Keratinocyte (primary cell): ENCODE measurements at regions not wholly inside any gene's neighbourhood (a gene's known extent, or its start where the extent isn't known, plus 50 kb on each side); places are given as distances from the start of the nearest gene placed in this dataset.

Experiments used
- DNase-seq: peaks from one replicate; pipeline ENCODE4 v3.0.0-alpha.2; 2011; ENCODE audit warnings: low read depth, missing footprints, low spot score
- FAIRE-seq: peaks from 2 replicates; lab custom pipeline; 2011; peaks lifted over from hg19 to GRCh38; lab: Jason Lieb, UNC
- H2AFZ ChIP-seq: 2 replicates; pipeline ENCODE4 v1.6.0; 2012; ENCODE audit warnings: low read length, control low read depth, inconsistent platforms; ENCODE audit not compliant: control insufficient read depth
- H3K27ac ChIP-seq: 2 replicates; pipeline ENCODE4 v1.5.1; 2011; ENCODE audit warnings: low read length; ENCODE audit not compliant: control insufficient read depth, insufficient read depth
- H3K27me3 ChIP-seq: 3 replicates; pipeline ENCODE4 v1.6.0; 2011; ENCODE audit warnings: low read length; ENCODE audit not compliant: control insufficient read depth, insufficient read depth; ENCODE audit errors: extremely low read depth
- H3K36me3 ChIP-seq, 2 experiments: 2 replicates in 1 of 2; 3 replicates in 1 of 2; pipeline ENCODE4 v1.5.1; 2011; ENCODE audit warnings: low read length in 2 of 2, mild to moderate bottlenecking in 1 of 2; ENCODE audit not compliant: control insufficient read depth in 2 of 2, insufficient read depth in 2 of 2; ENCODE audit errors: extremely low read depth in 1 of 2
- H3K4me1 ChIP-seq: 3 replicates; pipeline ENCODE4 v1.5.1; 2011; ENCODE audit warnings: low read length; ENCODE audit not compliant: control insufficient read depth, insufficient read depth; ENCODE audit errors: extremely low read depth
- H3K4me2 ChIP-seq: 3 replicates; pipeline ENCODE4 v1.6.0; 2011; ENCODE audit warnings: low read depth, low read length; ENCODE audit not compliant: control insufficient read depth, insufficient read depth; ENCODE audit errors: extremely low read depth
- H3K4me3 ChIP-seq, 3 experiments: fragments of 200-600 bp in 1 of 3; sonication (generic) in 1 of 3; 2 replicates in 2 of 3; 3 replicates in 1 of 3; pipeline ENCODE4 v1.5.1; 2011 to 2016; ENCODE audit warnings: low read length in 3 of 3, mild to moderate bottlenecking in 3 of 3, control low read depth in 2 of 3, inconsistent platforms in 1 of 3, low read depth in 1 of 3, mixed read lengths in 1 of 3, mixed run types in 1 of 3, moderate library complexity in 1 of 3; ENCODE audit not compliant: control insufficient read depth in 2 of 3, insufficient read depth in 2 of 3; ENCODE audit errors: extremely low read depth in 1 of 3
- H3K79me2 ChIP-seq: 2 replicates; pipeline ENCODE4 v1.6.0; 2012; ENCODE audit warnings: low read length; ENCODE audit not compliant: control insufficient read depth, insufficient read depth
- H3K9ac ChIP-seq: 3 replicates; pipeline ENCODE4 v1.6.0; 2011; ENCODE audit warnings: low read length; ENCODE audit not compliant: control insufficient read depth, insufficient read depth; ENCODE audit errors: extremely low read depth
- H3K9me1 ChIP-seq: 3 replicates; pipeline ENCODE4 v1.6.0; 2011; ENCODE audit warnings: low read length; ENCODE audit not compliant: control insufficient read depth, insufficient read depth; ENCODE audit errors: extremely low read depth
- H3K9me3 ChIP-seq: 2 replicates; pipeline ENCODE4 v1.5.1; 2012; ENCODE audit warnings: low read depth, low read length; ENCODE audit not compliant: control insufficient read depth
- H4K20me1 ChIP-seq: 3 replicates; pipeline ENCODE4 v1.6.0; 2011; ENCODE audit warnings: low read length; ENCODE audit not compliant: control insufficient read depth, insufficient read depth; ENCODE audit errors: extremely low read depth
- CTCF ChIP-seq, 3 experiments: IDR thresholded peaks in 1 of 3; conservative IDR thresholded peaks in 1 of 3; optimal IDR thresholded peaks in 1 of 3; 2 replicates in 2 of 3; 3 replicates in 1 of 3; pipeline versions ENCODE3 to v1.5.1; 2011; ENCODE audit warnings: low read length in 3 of 3, mild to moderate bottlenecking in 3 of 3, moderate library complexity in 2 of 3, control low read depth in 1 of 3, inconsistent platforms in 1 of 3; ENCODE audit not compliant: insufficient read depth in 2 of 3; ENCODE audit errors: extremely low read depth in 1 of 3
- EZH2 ChIP-seq: IDR thresholded peaks from one replicate; pipeline ENCODE4 v1.6.1; 2012; ENCODE audit warnings: inconsistent platforms, mild to moderate bottlenecking, low read length, moderate library complexity
- dilution Hi-C: fragments of 300-500 bp; cut with MboI; formaldehyde crosslinking; loops from one replicate; pipeline ENCODE4 v1.7.0; 2020; ENCODE audit warnings: low sequenced_read_pairs; ENCODE audit not compliant: extremely low pct_ligation_motif_present

- Histone ChIP-seq H3K36me3 (no peaks in the 10 kb centered on the region), H3K4me3 (no peak overlapping the region), H3K4me2 (no peak overlapping the region), H2AFZ (no peak overlapping the region), H4K20me1 (no peaks in the 10 kb centered on the region), H3K9me3 (no peaks in the 10 kb centered on the region), H3K9me1 (no peaks in the 10 kb centered on the region), H3K27ac (no peak overlapping the region), H3K4me1 (no peaks in the 10 kb centered on the region), H3K9ac (no peak overlapping the region), H3K79me2 (no peaks in the 10 kb centered on the region), H3K27me3 (no peaks in the 10 kb centered on the region)
- dilution Hi-C loops: no loop called here
- DNase-seq: no peak
- no peak for FAIRE-seq
- no peak for TF ChIP-seq CTCF (optimal IDR thresholded peaks at IDR 0.05 in 1 of 3, IDR thresholded peaks at IDR 0.05 in 1 of 3, conservative IDR thresholded peaks at IDR 0.05 in 1 of 3; ENCODE audit: extremely low read depth in 1 of 3, insufficient read depth in 2 of 3, low read length in 3 of 3)
These were observed 853.5 kb downstream of the KCNMA1 start for GRCh38 chr10:76784076-76784475.

GRCh38 chr10:76779796-76780301, 857.8 kb downstream of the KCNMA1 start:
- Histone ChIP-seq H3K4me1 (no peaks in the 10 kb centered on the region), H3K9me3 (no peaks in the 10 kb centered on the region), H3K27me3 (no peaks in the 10 kb centered on the region), H3K9ac (no peak overlapping the region), H4K20me1 (no peaks in the 10 kb centered on the region), H3K27ac (no peak overlapping the region), H3K9me1 (no peaks in the 10 kb centered on the region), H2AFZ (no peak overlapping the region), H3K36me3 (no peaks in the 10 kb centered on the region), H3K4me3 (no peak overlapping the region), H3K4me2 (no peak overlapping the region), H3K79me2 (no peaks in the 10 kb centered on the region)
- no peak for TF ChIP-seq CTCF (optimal IDR thresholded peaks at IDR 0.05 in 1 of 3, IDR thresholded peaks at IDR 0.05 in 1 of 3, conservative IDR thresholded peaks at IDR 0.05 in 1 of 3; ENCODE audit: extremely low read depth in 1 of 3, insufficient read depth in 2 of 3, low read length in 3 of 3)
- no peak for TF ChIP-seq EZH2
- DNase-seq (no peak), FAIRE-seq (no peak)
- dilution Hi-C loops: no loop called here
